Endothelial cell of umbilical vein (primary cell): ENCODE measurements at regions not wholly inside any gene's neighbourhood (a gene's known extent, or its start where the extent isn't known, plus 50 kb on each side); places are given as distances from the start of the nearest gene placed in this dataset.

Experiments
- BruUV-seq: library from RNA; stranded (reverse); fragments of 400-500 nt; replicated peaks from 2 replicates; lab custom pipeline; 2021; lab: Mats Ljungman, UMichigan
- CTCF ChIA-PET: fragments of 300-600, 350-600 bp; sonication (Branson Sonifier 250); formaldehyde crosslinking; loops from one replicate; lab custom pipeline; 2021; ENCODE audit warnings: antibody characterized with exemption, inconsistent platforms; lab: Charles Lee
- POLR2A ChIA-PET: fragments of 300-600, 350-600 bp; sonication (Branson Sonifier 250); formaldehyde crosslinking; loops from one replicate; lab custom pipeline; 2021; ENCODE audit warnings: antibody characterized with exemption, inconsistent platforms; lab: Charles Lee
- DNase-seq: peaks from one replicate; pipeline ENCODE4 v3.0.0-alpha.2; 2011; ENCODE audit warnings: low read depth, low spot score
- FAIRE-seq: peaks from 2 replicates; lab custom pipeline; 2011; peaks lifted over from hg19 to GRCh38; lab: Jason Lieb, UNC
- H2AFZ ChIP-seq: 2 replicates; pipeline ENCODE4 v1.6.0; 2012; ENCODE audit warnings: low read depth, low read length, control low read depth, inconsistent platforms
- H3K27ac ChIP-seq: 2 replicates; pipeline ENCODE4 v1.5.1; 2011; ENCODE audit warnings: low read depth, mild to moderate bottlenecking, control low read depth, low read length, moderate library complexity; ENCODE audit not compliant: insufficient read depth
- H3K27me3 ChIP-seq, 2 experiments: 2 replicates each; pipeline versions ENCODE4 v1.6.0 to v1.6.1; 2011; ENCODE audit warnings: low read length in 2 of 2, mixed read lengths in 1 of 2; ENCODE audit not compliant: control insufficient read depth in 2 of 2, insufficient read depth in 2 of 2
- H3K36me3 ChIP-seq, 2 experiments: 2 replicates in 1 of 2; 3 replicates in 1 of 2; pipeline ENCODE4 v1.5.1; 2011; ENCODE audit warnings: low read length in 2 of 2, mild to moderate bottlenecking in 1 of 2, moderate library complexity in 1 of 2; ENCODE audit not compliant: control insufficient read depth in 2 of 2, insufficient read depth in 2 of 2; ENCODE audit errors: extremely low read depth in 1 of 2
- H3K4me1 ChIP-seq: 3 replicates; pipeline ENCODE4 v1.5.1; 2011; ENCODE audit warnings: mild to moderate bottlenecking, low read length; ENCODE audit not compliant: control insufficient read depth, insufficient read depth; ENCODE audit errors: extremely low read depth
- H3K4me2 ChIP-seq: 2 replicates; pipeline ENCODE4 v1.6.1; 2011; ENCODE audit warnings: low read length, control low read depth, mixed read lengths; ENCODE audit not compliant: insufficient read depth
- H3K4me3 ChIP-seq, 3 experiments: fragments of 200-600 bp in 1 of 3; sonication (generic), shearing (Covaris generic) in 1 of 3; replicated peaks in 1 of 3; 2 replicates each; pipeline ENCODE4 v1.5.1; 2011 to 2016; ENCODE audit warnings: control low read depth in 3 of 3, low read length in 3 of 3, mild to moderate bottlenecking in 2 of 3, inconsistent platforms in 1 of 3, low read depth in 1 of 3, moderate library complexity in 1 of 3; ENCODE audit not compliant: insufficient read depth in 1 of 3
- H3K79me2 ChIP-seq: 2 replicates; pipeline ENCODE4 v1.6.0; 2012; ENCODE audit warnings: low read length, inconsistent platforms; ENCODE audit not compliant: control insufficient read depth, insufficient read depth
- H3K9ac ChIP-seq: replicated peaks from 2 replicates; pipeline ENCODE3; 2011; ENCODE audit warnings: low read length, control low read depth; ENCODE audit not compliant: insufficient read depth; ENCODE audit errors: extremely low read depth
- H3K9me1 ChIP-seq: replicated peaks from 3 replicates; pipeline ENCODE4 v1.6.0; 2011; ENCODE audit warnings: mild to moderate bottlenecking, low read length; ENCODE audit not compliant: control insufficient read depth, insufficient read depth; ENCODE audit errors: extremely low read depth
- H3K9me3 ChIP-seq: replicated peaks from 2 replicates; pipeline ENCODE4 v1.5.1; 2012; ENCODE audit warnings: low read length, inconsistent platforms; ENCODE audit not compliant: control insufficient read depth, insufficient read depth
- H4K20me1 ChIP-seq: replicated peaks from 2 replicates; pipeline ENCODE3; 2011; ENCODE audit warnings: mild to moderate bottlenecking, low read length; ENCODE audit not compliant: control insufficient read depth, insufficient read depth; ENCODE audit errors: extremely low read depth
- FOS ChIP-seq: IDR thresholded peaks from 2 replicates; pipeline ENCODE4 v1.6.1; 2011; ENCODE audit warnings: mild to moderate bottlenecking, low read length, moderate library complexity, borderline replicate concordance; ENCODE audit not compliant: insufficient read depth
- GATA2 ChIP-seq: IDR thresholded peaks from 2 replicates; pipeline ENCODE4 v1.7.0; 2011; ENCODE audit warnings: low read depth, mild to moderate bottlenecking, moderate library complexity, mixed read lengths, low read length; ENCODE audit not compliant: insufficient read length, insufficient read depth
- JUN ChIP-seq: IDR thresholded peaks from 2 replicates; pipeline ENCODE4 v1.6.1; 2011; ENCODE audit warnings: borderline replicate concordance, low read depth; ENCODE audit not compliant: insufficient read length, insufficient read depth
- POLR2AphosphoS5 ChIP-seq: IDR thresholded peaks from 2 replicates; pipeline ENCODE4 v1.6.1; 2012; ENCODE audit warnings: low read depth, mild to moderate bottlenecking, control low read depth, low read length, moderate library complexity; ENCODE audit not compliant: insufficient read depth
- dilution Hi-C: fragments of 300-500 bp; cut with MboI; formaldehyde crosslinking; loops from one replicate; pipeline ENCODE4 v1.15.0; 2019; ENCODE audit warnings: low sequenced_read_pairs; ENCODE audit not compliant: extremely low pct_ligation_motif_present
- intact Hi-C: fragments of 100-400 bp; cut with micrococcal nuclease; formaldehyde crosslinking; loops from one replicate; pipeline ENCODE4 v1.10.0; 2022
- TF ChIP-seq, protein P1 (sequence below), 2 donors: IDR thresholded peaks; 1 replicate in 1 of 2; 2 replicates in 1 of 2; pipeline ENCODE4 v1.5.1; 2011; ENCODE audit warnings: low read length in 2 of 2, mild to moderate bottlenecking in 2 of 2, moderate library complexity in 2 of 2, control low read depth in 1 of 2, inconsistent platforms in 1 of 2, low read depth in 1 of 2; ENCODE audit not compliant: insufficient read depth in 1 of 2; ENCODE audit errors: extremely low read depth in 1 of 2
- TF ChIP-seq, protein P2 (sequence below): IDR thresholded peaks from 2 replicates; pipeline ENCODE4 v1.6.1; 2011; ENCODE audit not compliant: insufficient read depth, insufficient read length

DNA sequence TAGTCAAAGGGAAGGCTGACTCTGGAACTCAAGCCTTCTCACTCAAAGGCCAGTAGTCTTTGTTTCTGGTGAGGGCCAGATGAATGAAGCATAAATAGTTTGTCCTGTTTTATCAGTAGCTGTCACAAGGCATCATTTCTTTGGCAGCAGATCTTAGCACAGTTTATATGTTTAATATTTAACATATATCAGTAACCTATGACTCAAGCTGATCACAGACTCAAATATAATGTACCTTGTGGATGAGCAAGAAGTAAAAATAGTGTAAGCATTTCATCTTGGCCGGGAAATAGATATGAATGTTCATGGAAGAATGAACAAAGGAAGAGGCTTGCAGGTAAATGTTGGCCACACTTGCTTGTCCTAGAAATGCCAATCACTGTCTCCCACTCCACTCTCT lies 158.3 kb upstream of the BMP4 start:
- Histone ChIP-seq H3K4me3 (no peak overlapping the region), H3K27me3 (no peaks in the 10 kb centered on the region)

More for the DNA sequence above, 158.3 kb upstream of the BMP4 start:
- Histone ChIP-seq H2AFZ (no peak overlapping the region), H3K27ac (no peak overlapping the region), H3K9ac (no peak overlapping the region), H3K4me1 (peaks cover 47% of the 10 kb centered on the region), H4K20me1 (no peaks in the 10 kb centered on the region), H3K79me2 (no peaks in the 10 kb centered on the region), H3K9me1 (no peaks in the 10 kb centered on the region), H3K4me2 (no peak overlapping the region), H3K9me3 (no peaks in the 10 kb centered on the region), H3K36me3 (no peaks in the 10 kb centered on the region)
- no peak for FAIRE-seq
- intact Hi-C loops (no loop called here), dilution Hi-C loops (no loop called here)
- DNase-seq = no peak
- no TSS peak for BruUV-seq
- no peak for TF ChIP-seq POLR2AphosphoS5
- TF ChIP-seq, protein P1, sequence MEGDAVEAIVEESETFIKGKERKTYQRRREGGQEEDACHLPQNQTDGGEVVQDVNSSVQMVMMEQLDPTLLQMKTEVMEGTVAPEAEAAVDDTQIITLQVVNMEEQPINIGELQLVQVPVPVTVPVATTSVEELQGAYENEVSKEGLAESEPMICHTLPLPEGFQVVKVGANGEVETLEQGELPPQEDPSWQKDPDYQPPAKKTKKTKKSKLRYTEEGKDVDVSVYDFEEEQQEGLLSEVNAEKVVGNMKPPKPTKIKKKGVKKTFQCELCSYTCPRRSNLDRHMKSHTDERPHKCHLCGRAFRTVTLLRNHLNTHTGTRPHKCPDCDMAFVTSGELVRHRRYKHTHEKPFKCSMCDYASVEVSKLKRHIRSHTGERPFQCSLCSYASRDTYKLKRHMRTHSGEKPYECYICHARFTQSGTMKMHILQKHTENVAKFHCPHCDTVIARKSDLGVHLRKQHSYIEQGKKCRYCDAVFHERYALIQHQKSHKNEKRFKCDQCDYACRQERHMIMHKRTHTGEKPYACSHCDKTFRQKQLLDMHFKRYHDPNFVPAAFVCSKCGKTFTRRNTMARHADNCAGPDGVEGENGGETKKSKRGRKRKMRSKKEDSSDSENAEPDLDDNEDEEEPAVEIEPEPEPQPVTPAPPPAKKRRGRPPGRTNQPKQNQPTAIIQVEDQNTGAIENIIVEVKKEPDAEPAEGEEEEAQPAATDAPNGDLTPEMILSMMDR (IDR thresholded peaks at IDR 0.05; ENCODE audit: extremely low read depth in 1 of 2, insufficient read depth in 1 of 2, low read depth in 1 of 2, low read length in 2 of 2) = no peak
- TF ChIP-seq FOS = no peak
- TF ChIP-seq, protein P2, sequence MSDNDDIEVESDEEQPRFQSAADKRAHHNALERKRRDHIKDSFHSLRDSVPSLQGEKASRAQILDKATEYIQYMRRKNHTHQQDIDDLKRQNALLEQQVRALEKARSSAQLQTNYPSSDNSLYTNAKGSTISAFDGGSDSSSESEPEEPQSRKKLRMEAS = no peak
- TF ChIP-seq GATA2 = no peak
- TF ChIP-seq JUN = no peak
- ChIA-PET POLR2A (no interaction called here), CTCF (interaction anchor here (0.7 to 3.2 kb wide), 3 partner anchors 15 to 122 kb away, joined by 3 to 10 read pairs (median 4); no protein-coding TSS in a partner anchor)
